GM12891 (cell line): ENCODE measurements at regions not wholly inside any gene's neighbourhood (a gene's known extent, or its start where the extent isn't known, plus 50 kb on each side); places are given as distances from the start of the nearest gene placed in this dataset.
A peak's percentile ranks its signal among the peaks of the same experiment; 100 is the strongest.

Experiments used
- DNase-seq: peaks from one replicate; pipeline ENCODE4 v3.0.0; 2011; ENCODE audit warnings: low spot score; ENCODE audit not compliant: insufficient read length
- FAIRE-seq: peaks from 2 replicates; lab custom pipeline; 2011; peaks lifted over from hg19 to GRCh38; lab: Jason Lieb, UNC
- PAX5 ChIP-seq: IDR thresholded peaks from 2 replicates; pipeline ENCODE4 v1.6.1; 2011; ENCODE audit warnings: low read length, moderate library complexity, mild to moderate bottlenecking; ENCODE audit not compliant: insufficient read depth, severe bottlenecking
- POLR2A ChIP-seq: IDR thresholded peaks from 2 replicates; pipeline ENCODE4 v1.6.1; 2011; ENCODE audit warnings: low read depth, low read length, control low read depth
- POLR2AphosphoS5 ChIP-seq: IDR thresholded peaks from 2 replicates; pipeline ENCODE4 v1.6.1; 2011; ENCODE audit warnings: low read depth, low read length, control low read depth
- POU2F2 ChIP-seq: IDR thresholded peaks from 2 replicates; pipeline ENCODE4 v1.6.1; 2011; ENCODE audit warnings: low read depth, mild to moderate bottlenecking, control low read depth, low read length, moderate library complexity
- SPI1 ChIP-seq: IDR thresholded peaks from 2 replicates; pipeline ENCODE4 v1.6.1; 2011; ENCODE audit warnings: low read depth, low read length, control low read depth
- TAF1 ChIP-seq: IDR thresholded peaks from 2 replicates; pipeline ENCODE4 v1.6.1; 2011; ENCODE audit warnings: low read depth, low read length, control low read depth

GRCh38 chr6:163956571-163957407 is 542.3 kb downstream of the QKI start:
- TF ChIP-seq SPI1 (no peak), POU2F2 (peak; percentile 25; the same call in 1 of the 2 replicates)
- DNase-seq, result peak; percentile 61
- FAIRE-seq, result peak; percentile 93

DNA sequence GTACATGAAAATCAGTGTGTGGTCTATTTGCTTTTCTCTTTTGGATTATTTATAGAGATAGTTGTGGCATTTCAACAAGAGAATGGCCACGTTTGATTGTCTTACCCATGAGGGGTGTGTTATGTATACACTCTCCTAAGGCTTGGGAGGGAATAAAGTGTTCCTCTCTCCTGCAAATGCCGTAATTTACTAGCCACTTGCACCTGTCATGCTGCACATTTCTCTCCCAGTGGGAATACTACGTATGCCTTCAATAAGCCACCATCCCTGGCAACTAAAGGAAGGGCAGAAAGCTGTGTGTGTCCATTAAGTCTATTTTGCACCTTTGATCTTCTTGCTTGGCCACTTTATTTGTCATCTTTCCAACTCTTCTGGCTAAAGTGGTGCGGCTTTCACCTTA is 541.2 kb downstream of the QKI start:
- no peak for TF ChIP-seq PAX5
- no peak for TF ChIP-seq TAF1
- TF ChIP-seq SPI1, result no peak
- no peak for TF ChIP-seq POU2F2
- TF ChIP-seq POLR2A, result no peak
- TF ChIP-seq POLR2AphosphoS5, result no peak
- no peak for DNase-seq
- FAIRE-seq, result peak; percentile 13

GRCh38 chr6:163955096-163955495 is 540.6 kb downstream of the QKI start:
- FAIRE-seq (no peak), DNase-seq (no peak)
- TF ChIP-seq POU2F2, result no peak
- no peak for TF ChIP-seq POLR2A
- TF ChIP-seq PAX5, result no peak
- no peak for TF ChIP-seq TAF1
- TF ChIP-seq POLR2AphosphoS5, result no peak
- TF ChIP-seq SPI1, result no peak

DNA sequence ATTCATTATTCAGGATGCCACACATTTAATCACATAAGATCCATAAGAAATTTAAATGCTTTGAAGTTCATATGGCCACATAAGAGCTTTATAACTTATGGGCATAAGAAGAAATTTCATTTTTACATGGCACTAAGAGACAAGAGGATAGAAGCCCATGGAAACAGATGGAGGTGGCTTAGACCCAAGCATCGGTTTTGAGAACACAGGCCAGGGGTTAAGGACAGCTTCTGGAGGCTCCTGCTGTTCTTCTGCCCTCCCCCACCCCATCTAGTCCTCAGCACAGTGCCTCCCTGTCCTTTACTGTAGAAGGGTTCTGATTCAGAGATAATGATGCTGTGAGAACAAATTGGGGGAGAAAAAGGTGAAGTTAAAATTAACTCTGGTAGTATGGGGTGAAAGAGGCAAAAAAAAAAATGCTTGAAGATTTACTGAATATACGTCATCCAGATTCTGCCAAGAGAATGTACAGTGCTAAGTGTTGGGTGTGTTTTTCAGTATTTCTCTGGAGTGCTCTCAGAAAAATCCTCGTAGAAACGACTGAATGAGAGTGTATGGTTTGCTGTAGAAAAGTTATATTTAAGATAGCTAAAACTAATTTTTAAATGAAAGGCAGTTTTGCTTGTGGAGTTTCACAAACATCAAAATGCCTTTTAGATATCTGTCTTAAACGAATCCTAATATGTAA is 539.7 kb downstream of the QKI start:
- TF ChIP-seq SPI1 (no peak), TAF1 (no peak), PAX5 (no peak), POU2F2 (no peak), POLR2A (no peak), POLR2AphosphoS5 (no peak)
- FAIRE-seq (no peak), DNase-seq (no peak)

DNA sequence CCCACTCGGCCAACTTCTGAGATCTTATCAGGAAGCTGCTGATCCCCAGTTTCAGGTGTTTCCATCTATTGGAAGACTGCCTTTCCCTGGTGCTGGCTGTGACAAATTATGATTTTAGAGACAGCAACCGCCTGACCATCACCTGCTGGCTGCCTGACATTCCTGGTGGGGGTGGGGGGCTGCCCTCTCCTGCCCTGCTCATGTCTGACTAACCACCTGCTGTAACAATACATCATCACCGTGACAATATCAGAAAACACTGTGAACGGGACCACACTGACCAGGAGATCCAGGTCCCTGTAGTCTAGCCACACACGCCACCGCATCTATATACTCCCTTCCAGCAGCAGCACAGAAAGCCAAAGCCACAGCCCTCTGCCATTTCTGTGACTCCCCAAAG is 537.5 kb downstream of the QKI start:
- no peak for FAIRE-seq
- DNase-seq, result no peak
- TF ChIP-seq TAF1 (no peak), POLR2A (no peak), SPI1 (no peak), POU2F2 (no peak), PAX5 (no peak), POLR2AphosphoS5 (no peak)

- no peak for FAIRE-seq
- TF ChIP-seq TAF1, result no peak
- DNase-seq, result no peak
Measured at GRCh38 chr6:163951326-163951725, 536.8 kb downstream of the QKI start.

DNA sequence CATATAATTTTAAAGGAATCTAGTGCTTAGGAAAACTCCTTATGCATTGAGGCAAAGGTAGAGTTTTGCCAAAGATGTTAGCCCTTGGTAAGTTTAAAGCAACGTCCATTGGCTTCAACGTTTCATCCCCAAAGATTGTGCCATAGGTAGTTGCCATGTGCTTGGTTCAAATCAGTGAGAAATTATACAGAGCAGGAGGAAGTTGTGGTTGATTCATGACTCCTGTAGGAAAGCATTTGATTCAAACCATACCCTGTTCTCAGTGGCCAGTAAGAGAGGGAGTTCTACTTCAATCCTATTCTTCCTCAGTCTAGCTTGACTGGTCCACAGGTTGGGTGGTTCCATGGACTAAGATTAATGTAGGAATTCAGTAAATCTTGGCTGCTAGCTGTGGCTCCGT is 535.6 kb downstream of the QKI start:
- FAIRE-seq, result peak; percentile 72
- TF ChIP-seq PAX5 (no peak), POLR2AphosphoS5 (no peak)
- DNase-seq, result no peak

GRCh38 chr6:163949431-163949830 is 534.9 kb downstream of the QKI start:
- TF ChIP-seq POU2F2, result no peak
- TF ChIP-seq TAF1, result no peak
- no peak for TF ChIP-seq POLR2A
- no peak for TF ChIP-seq POLR2AphosphoS5
- TF ChIP-seq SPI1, result no peak
- FAIRE-seq (no peak), DNase-seq (no peak)

DNA sequence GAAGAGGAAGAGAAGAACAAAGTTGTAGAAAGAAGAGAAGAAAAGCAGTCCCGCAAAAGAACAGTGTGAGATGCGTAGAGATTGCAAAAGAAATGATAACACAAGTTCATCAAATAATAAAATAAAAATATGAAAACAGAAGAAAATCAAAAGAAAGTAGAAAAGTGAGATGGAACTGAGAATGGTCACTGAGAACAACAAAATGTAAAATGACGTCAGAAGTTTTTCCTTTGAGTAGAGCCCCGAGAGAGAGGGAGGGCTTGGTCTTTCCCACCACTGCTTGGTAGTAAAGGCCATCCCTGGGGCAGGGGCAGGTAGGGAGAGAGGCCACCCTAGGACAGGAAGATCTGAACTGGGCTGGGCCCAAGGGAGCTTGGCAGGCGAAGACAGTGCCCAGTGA is 533.7 kb downstream of the QKI start:
- DNase-seq (no peak), FAIRE-seq (no peak)
- TF ChIP-seq POU2F2, result no peak
- TF ChIP-seq POLR2AphosphoS5, result no peak
- no peak for TF ChIP-seq SPI1
- TF ChIP-seq TAF1, result no peak
- TF ChIP-seq PAX5, result no peak

GRCh38 chr6:163947276-163947675 is 532.8 kb downstream of the QKI start:
- TF ChIP-seq SPI1, result no peak
- TF ChIP-seq POLR2AphosphoS5, result no peak
- no peak for TF ChIP-seq POU2F2
- no peak for TF ChIP-seq TAF1
- TF ChIP-seq PAX5, result no peak
- no peak for TF ChIP-seq POLR2A
- DNase-seq (no peak), FAIRE-seq (no peak)
